ES-I3 (cell line): ENCODE measurements at regions not wholly inside any gene's neighbourhood (a gene's known extent, or its start where the extent isn't known, plus 50 kb on each side); places are given as distances from the start of the nearest gene placed in this dataset.
A peak's percentile ranks its signal among the peaks of the same experiment; 100 is the strongest.

Experiments used
- H3K36me3 ChIP-seq: 2 replicates; pipeline ENCODE4 v1.6.1; 2013; ENCODE audit warnings: mild to moderate bottlenecking, low read length, control low read depth, moderate library complexity; ENCODE audit not compliant: insufficient read depth
- H3K4me1 ChIP-seq: 2 replicates; pipeline ENCODE4 v1.6.1; 2013; ENCODE audit warnings: mild to moderate bottlenecking, control low read depth, low read length; ENCODE audit not compliant: insufficient read depth
- H3K9ac ChIP-seq: 2 replicates; pipeline ENCODE4 v1.6.1; 2013; ENCODE audit warnings: low read depth, mild to moderate bottlenecking, low read length, moderate library complexity
- H3K9me3 ChIP-seq: 2 replicates; pipeline ENCODE4 v1.6.1; 2013; ENCODE audit warnings: mild to moderate bottlenecking, low read length, moderate library complexity; ENCODE audit not compliant: control insufficient read depth, insufficient read depth

GRCh38 chr2:64228918-64229317 is 84.7 kb upstream of the PELI1 start:
- H3K9me3 ChIP-seq, result no peaks in the 10 kb centered on the region
- 0 out of 2 replicates have a peak, but pooled peaks cover 3% of the 10 kb centered on the region for H3K36me3 ChIP-seq
- H3K9ac ChIP-seq, result peak overlapping the region; percentile 64
- peaks cover 31% of the 10 kb centered on the region for H3K4me1 ChIP-seq

- H3K9me3 ChIP-seq, result no peaks in the 10 kb centered on the region
- no peak overlapping the region for H3K9ac ChIP-seq
- peaks cover 26% of the 10 kb centered on the region for H3K4me1 ChIP-seq
- H3K36me3 ChIP-seq, result 0 out of 2 replicates have a peak, but pooled peaks cover 3% of the 10 kb centered on the region
Measured at GRCh38 chr2:64230540-64230939, 86.3 kb upstream of the PELI1 start.

DNA sequence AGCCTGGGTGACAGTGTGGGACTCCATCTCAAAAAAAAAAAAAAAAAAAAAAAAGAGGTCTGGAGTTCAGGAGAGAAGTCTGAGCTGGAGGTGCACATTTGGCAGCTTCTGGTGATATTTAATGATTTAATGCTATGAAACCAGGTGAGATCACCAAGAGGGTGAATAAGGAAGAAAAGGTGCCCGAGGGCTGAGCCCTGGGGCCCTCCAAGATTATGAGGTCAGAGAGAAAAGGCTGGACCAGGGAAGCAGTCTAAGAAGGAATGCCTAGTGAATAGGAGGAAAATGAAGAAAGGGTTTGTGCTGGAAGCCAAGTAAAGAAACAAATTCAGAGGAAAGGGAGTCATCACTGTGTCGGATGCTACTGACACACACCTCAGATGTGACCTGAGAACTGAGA is 88.0 kb upstream of the PELI1 start:
- H3K4me1 ChIP-seq, result peaks cover 16% of the 10 kb centered on the region
- peaks cover 6% of the 10 kb centered on the region; the same call in 1 of the 2 replicates for H3K36me3 ChIP-seq
- no peak overlapping the region for H3K9ac ChIP-seq
- no peaks in the 10 kb centered on the region for H3K9me3 ChIP-seq

DNA sequence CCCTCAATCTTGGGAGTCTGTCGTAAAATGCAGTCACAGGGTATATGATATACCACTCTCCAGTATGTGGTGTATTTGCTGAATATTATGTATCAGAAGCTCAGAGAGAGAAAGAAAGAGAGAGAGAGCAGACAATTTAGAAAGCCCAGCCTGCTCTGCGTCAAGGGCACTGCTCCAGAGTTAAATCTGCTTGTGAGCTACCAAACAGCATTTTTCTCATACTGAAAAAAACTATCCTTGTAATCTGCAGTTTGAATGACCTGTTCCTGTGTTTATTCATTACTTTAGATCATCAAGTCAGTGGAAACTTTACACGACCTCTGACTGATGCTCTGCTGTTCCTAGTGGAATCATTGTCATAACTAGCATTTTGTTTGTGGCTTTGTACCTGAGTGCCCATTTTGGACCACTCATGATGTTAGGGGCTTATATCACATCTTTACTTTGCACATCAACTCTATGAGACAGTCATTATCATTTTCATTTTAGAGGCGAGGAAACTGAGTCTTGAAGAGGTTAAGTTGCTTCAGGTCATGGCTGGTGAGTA is 89.2 kb upstream of the PELI1 start:
- no peaks in the 10 kb centered on the region for H3K9me3 ChIP-seq
- H3K36me3 ChIP-seq, result peaks cover 6% of the 10 kb centered on the region; the same call in 1 of the 2 replicates
- peaks cover 13% of the 10 kb centered on the region for H3K4me1 ChIP-seq
- no peak overlapping the region for H3K9ac ChIP-seq

DNA sequence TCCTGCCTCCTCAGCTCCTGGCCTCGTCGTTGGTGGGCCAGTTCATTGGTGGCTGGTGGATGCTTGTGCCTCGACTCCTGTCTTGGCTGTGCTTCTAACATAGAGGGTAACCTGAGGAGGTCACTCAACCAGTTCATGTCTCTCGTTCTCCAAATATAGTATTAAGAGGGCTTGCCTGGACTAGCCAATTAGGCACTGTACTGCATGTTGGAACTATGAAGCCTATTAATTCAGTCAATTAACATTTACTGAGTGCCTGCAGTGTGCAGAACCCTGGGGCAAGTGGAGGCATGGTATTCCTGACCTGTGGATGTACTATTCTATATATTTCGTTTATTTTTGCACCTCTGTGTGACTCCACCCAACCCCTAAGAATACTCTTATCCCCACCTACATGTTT is 89.9 kb upstream of the PELI1 start:
- Histone ChIP-seq H3K36me3 (peaks cover 6% of the 10 kb centered on the region; the same call in 1 of the 2 replicates), H3K4me1 (peaks cover 16% of the 10 kb centered on the region), H3K9ac (no peak overlapping the region), H3K9me3 (no peaks in the 10 kb centered on the region)

DNA sequence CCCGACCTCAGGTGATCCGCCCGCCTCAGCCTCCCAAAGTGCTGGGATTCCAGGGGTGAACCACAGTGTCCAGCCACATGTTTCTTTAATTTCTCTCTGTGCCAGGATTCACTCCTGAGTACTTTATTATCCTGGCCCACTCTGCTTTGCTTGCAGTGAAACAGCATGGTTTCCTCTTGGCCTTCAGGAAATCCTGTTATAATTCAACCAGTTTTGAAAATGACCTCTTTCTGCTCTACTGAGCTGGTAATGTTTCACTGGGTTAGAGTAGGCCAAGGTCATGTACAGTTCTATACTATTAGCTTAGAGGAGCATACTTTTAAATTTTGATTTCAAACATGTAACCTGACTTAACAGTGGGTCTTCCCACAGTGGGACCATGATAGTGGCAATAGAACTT is 90.6 kb upstream of the PELI1 start:
- no peaks in the 10 kb centered on the region for H3K9me3 ChIP-seq
- H3K9ac ChIP-seq, result no peak overlapping the region
- peaks cover 6% of the 10 kb centered on the region; the same call in 1 of the 2 replicates for H3K36me3 ChIP-seq

GRCh38 chr2:64237266-64237665 is 93.0 kb upstream of the PELI1 start:
- Histone ChIP-seq H3K9me3 (no peaks in the 10 kb centered on the region), H3K4me1 (peaks cover 3% of the 10 kb centered on the region; the same call in 1 of the 2 replicates)

More for the DNA sequence above, 90.6 kb upstream of the PELI1 start:
- peaks cover 14% of the 10 kb centered on the region for H3K4me1 ChIP-seq

DNA sequence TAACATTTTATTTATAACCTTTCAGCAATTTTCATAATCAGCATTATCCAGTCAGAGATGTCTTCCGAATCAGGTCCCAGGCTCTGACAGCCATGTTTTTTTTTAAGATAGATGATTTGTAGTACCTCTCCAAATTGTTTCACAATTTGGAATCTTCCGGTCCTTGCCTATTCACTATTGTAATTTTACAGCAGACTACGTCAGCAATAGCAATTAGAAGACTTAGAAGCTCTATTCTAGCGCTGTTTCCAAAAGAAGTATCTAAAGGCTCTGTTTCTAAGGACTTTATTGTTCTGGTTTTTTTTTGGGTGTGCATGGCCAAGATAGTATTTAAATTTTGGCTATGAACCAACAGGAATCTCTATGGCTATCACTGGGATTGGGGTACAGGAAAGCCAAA is 94.6 kb upstream of the PELI1 start:
- Histone ChIP-seq H3K36me3 (peaks cover 3% of the 10 kb centered on the region; the same call in 1 of the 2 replicates), H3K4me1 (peaks cover 3% of the 10 kb centered on the region; the same call in 1 of the 2 replicates), H3K9ac (no peak overlapping the region), H3K9me3 (no peaks in the 10 kb centered on the region)

More at GRCh38 chr2:64237266-64237665, 93.0 kb upstream of the PELI1 start:
- Histone ChIP-seq H3K9ac (no peak overlapping the region), H3K36me3 (peaks cover 3% of the 10 kb centered on the region; the same call in 1 of the 2 replicates)

DNA sequence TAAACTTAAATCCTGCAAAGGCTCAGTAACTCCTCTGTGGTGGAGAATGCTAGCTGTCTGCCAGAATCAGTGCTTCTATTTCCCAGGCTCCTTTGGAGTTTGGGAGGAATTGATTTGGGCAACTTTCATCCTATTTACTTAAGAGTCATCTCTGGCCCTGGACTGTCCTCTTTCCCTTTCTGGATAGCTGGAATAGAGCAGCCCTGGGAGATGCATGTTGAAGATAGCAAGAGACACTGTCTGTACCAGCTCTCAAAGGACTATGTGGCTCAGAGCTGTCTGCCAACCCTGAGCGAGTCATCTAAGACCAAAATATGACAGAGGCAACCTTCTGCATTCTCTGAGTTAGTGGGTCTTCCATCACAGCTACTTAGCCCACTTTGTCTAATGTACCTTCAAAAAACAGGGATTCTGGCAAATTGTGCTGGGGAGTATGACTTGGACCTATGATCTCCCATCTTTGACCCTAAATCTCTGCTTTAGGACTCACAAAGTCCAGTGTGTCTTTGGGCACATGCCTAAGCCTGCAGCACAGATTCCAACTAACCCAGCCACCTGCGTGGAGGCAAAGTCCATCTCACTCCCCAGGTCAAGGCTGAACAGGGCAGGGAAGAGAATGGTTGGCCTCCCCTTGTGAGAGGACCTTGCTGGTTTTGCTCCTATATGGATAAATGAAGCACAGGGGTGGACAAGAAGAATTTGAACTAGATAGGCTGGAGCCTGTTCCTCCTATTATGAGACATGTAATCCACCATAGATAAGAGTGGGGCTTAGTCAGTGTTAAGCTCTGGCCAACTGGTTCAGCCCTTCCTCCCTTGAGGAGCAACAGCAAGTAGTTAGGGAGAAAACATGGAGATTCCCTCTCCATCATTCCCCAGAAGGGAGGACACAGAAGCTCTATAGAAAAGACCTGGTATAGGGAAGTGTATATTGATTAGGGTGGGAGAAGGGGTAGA is 99.1 kb upstream of the PELI1 start:
- Histone ChIP-seq H3K4me1 (peaks cover 24% of the 10 kb centered on the region), H3K36me3 (no peaks in the 10 kb centered on the region), H3K9ac (no peak overlapping the region), H3K9me3 (no peaks in the 10 kb centered on the region)

DNA sequence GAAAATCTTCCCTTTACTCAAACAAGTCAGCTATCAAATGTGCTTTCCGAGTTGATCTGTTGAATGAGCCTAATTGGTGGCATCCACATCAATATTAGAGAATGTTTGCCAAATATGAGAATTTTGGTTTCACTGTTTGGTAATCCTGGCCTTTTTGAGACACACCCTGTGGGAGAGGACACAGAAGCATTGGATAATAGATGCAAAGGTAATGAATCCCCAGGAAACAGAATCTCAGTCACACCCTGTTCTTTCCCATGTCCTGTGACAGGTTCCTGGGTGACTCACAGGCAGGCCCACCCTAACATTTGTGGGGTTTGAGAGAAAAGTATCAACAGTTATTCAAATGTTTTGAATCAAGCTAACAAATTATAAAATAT is 99.8 kb upstream of the PELI1 start:
- Histone ChIP-seq H3K36me3 (no peaks in the 10 kb centered on the region), H3K9ac (no peak overlapping the region)

DNA sequence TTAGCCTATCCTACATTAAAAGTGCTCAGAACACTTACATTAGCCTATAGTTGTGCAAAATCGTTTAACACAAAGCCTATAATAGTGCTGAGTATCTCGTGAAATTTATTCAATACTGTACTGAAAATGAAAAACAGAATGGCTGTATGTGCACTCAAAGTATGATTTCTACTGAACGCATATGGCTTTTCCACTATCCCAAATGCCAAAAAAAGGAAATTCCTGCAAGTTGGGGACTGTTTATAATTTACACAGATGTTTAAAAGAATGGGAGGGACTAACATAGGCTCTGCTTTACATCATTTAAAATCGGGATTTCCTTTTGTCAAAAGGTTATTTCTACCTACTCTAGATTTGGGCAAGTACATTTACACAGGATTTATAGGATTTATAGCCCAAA is 101.4 kb upstream of the PELI1 start:
- H3K36me3 ChIP-seq, result no peaks in the 10 kb centered on the region
- H3K9ac ChIP-seq, result no peak overlapping the region
- H3K4me1 ChIP-seq, result peaks cover 27% of the 10 kb centered on the region
- H3K9me3 ChIP-seq, result no peaks in the 10 kb centered on the region

More for the DNA sequence above, 99.8 kb upstream of the PELI1 start:
- Histone ChIP-seq H3K9me3 (no peaks in the 10 kb centered on the region), H3K4me1 (peaks cover 22% of the 10 kb centered on the region)

- no peaks in the 10 kb centered on the region for H3K9me3 ChIP-seq
- H3K36me3 ChIP-seq, result no peaks in the 10 kb centered on the region
- H3K9ac ChIP-seq, result no peak overlapping the region
- peaks cover 35% of the 10 kb centered on the region for H3K4me1 ChIP-seq
Measured at GRCh38 chr2:64246962-64247361, 102.7 kb upstream of the PELI1 start.

DNA sequence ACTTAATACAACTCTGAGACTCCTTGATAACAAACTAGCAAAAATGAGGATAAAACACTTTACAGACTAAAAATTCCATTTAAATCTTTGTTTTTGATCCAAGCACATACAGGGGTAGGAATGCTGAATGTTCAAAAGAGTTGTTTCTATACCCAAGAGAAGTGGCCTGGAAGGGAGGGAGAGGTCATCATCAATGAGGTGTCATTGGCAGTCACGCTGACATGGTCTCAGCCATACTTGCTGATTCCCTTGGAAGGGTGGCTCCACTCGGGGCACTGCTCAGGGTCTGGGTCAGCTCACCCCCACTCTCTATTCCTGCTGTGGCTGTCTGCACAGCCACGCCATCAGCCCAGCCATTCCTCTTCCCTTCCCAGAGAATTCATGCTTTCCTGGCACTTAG is 105.2 kb upstream of the PELI1 start:
- Histone ChIP-seq H3K4me1 (peaks cover 35% of the 10 kb centered on the region), H3K36me3 (no peaks in the 10 kb centered on the region), H3K9me3 (no peaks in the 10 kb centered on the region), H3K9ac (no peak overlapping the region)

DNA sequence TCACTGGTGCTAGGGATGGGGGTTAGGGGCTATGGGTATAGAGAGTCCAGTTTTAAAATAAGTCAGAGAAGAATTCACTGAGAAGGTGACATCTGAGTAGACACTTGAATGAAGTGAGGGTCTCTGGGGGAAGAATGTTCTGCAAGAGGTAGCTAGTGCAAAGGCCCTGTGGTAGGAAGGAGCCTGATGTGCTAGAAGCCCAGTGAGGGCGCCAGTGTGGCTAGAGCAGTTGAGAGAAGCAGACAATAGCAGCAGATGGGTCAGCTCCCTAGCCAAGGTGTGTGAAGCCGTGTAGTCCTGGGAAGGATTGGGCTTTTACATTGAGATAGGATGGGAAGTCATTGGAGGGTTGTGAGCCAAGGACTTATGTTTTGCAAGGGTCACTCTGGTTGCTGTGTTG is 105.8 kb upstream of the PELI1 start:
- no peaks in the 10 kb centered on the region for H3K9me3 ChIP-seq
- H3K36me3 ChIP-seq, result no peaks in the 10 kb centered on the region
- H3K9ac ChIP-seq, result no peak overlapping the region
- peaks cover 35% of the 10 kb centered on the region for H3K4me1 ChIP-seq
